ENCODE measurements at regions not wholly inside any gene's neighbourhood (a gene's known extent, or its start where the extent isn't known, plus 50 kb on each side); places are given as distances from the start of the nearest gene placed in this dataset.

- Histone ChIP-seq H3K27ac (no peak overlapping the region), H3K9me3 (peaks cover 5% of the 10 kb centered on the region), H3K27me3 (no peaks in the 10 kb centered on the region), H3K36me3 (no peaks in the 10 kb centered on the region), H3K4me3 (no peak overlapping the region), H3K4me1 (no peaks in the 10 kb centered on the region)
- no peak for DNase-seq (ENCODE audit: low spot score in 2 of 2)
- WGBS: 87% methylated on average over 13 of the region's 13 CpGs
- TF ChIP-seq POLR2AphosphoS5 (IDR thresholded peaks at IDR 0.05): no peak
Observed at GRCh38 chr18:71832946-71833617, 711.1 kb downstream of the CBLN2 start.

- Histone ChIP-seq H3K36me3 (no peaks in the 10 kb centered on the region), H3K4me1 (no peaks in the 10 kb centered on the region), H3K9me3 (peaks cover 5% of the 10 kb centered on the region), H3K27ac (no peak overlapping the region), H3K4me3 (no peak overlapping the region), H3K27me3 (no peaks in the 10 kb centered on the region)
- TF ChIP-seq POLR2AphosphoS5 (IDR thresholded peaks at IDR 0.05): no peak
- TF ChIP-seq EP300 (IDR thresholded peaks at IDR 0.05): no peak
- no peak for TF ChIP-seq CTCF (IDR thresholded peaks at IDR 0.05)
- TF ChIP-seq POLR2A (IDR thresholded peaks at IDR 0.05): no peak
- no peak for DNase-seq (ENCODE audit: low spot score in 2 of 2)
Observed at GRCh38 chr18:71831039-71831438, 713.1 kb downstream of the CBLN2 start.

GRCh38 chr18:71827301-71827700, 716.8 kb downstream of the CBLN2 start:
- 76% methylated on average over 3 of the region's 3 CpGs for whole genome bisulfite sequencing
- TF ChIP-seq CTCF (IDR thresholded peaks at IDR 0.05) (no peak), EP300 (IDR thresholded peaks at IDR 0.05) (no peak), POLR2A (IDR thresholded peaks at IDR 0.05) (no peak)

DNA sequence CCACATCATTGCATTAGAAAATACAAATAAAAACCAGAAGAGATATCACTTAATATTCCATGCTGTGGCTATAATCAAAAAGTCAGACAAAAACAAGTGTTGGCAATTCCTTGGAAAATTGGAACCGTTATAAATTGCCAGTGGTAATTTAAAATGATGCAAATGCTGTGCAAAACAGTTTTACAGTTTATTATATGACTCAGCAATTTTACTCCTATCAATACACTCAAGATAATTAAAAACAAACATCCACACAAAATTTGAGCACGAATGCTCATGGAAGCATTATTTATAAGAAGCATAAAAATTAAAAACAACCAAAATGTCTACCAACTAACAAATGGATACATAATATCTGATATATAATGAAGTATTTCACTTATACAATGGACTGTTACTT, 728.8 kb downstream of the CBLN2 start:
- no peak for DNase-seq (ENCODE audit: low spot score in 2 of 2)
- no peaks in the 10 kb centered on the region for H3K9me3 ChIP-seq

More at GRCh38 chr18:71827301-71827700, 716.8 kb downstream of the CBLN2 start:
- Histone ChIP-seq H3K4me1 (no peaks in the 10 kb centered on the region), H3K27ac (no peak overlapping the region), H3K27me3 (no peaks in the 10 kb centered on the region), H3K36me3 (no peaks in the 10 kb centered on the region), H3K4me3 (no peak overlapping the region), H3K9me3 (no peaks in the 10 kb centered on the region)
- DNase-seq (ENCODE audit: low spot score in 2 of 2): no peak

DNA sequence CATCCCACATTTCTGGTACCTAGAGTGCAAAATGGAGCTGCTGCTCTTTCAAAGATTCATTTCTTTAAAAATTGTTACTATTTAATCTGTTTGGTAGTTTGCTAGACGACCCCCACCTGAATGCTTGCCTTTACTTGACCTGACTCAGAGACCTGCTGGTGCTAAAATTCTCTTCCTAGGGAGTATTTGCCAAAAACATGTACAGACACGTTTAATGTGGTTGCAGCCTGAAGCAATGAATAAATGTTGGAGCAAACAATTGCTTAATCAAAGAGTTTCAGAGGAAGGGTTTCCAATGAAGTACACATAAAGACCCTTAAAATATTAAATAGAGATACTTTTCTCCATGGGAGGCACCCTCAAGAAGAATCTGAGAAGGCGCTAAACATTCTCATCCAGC, 734.4 kb downstream of the CBLN2 start:
- H3K9me3 ChIP-seq: no peaks in the 10 kb centered on the region
- H3K4me1 ChIP-seq: no peaks in the 10 kb centered on the region
- 46% methylated on average over 3 of the region's 3 CpGs for WGBS
- no peak overlapping the region for H3K27ac ChIP-seq
- TF ChIP-seq EP300 (IDR thresholded peaks at IDR 0.05): no peak
- no peak for TF ChIP-seq CTCF (IDR thresholded peaks at IDR 0.05)
- no peak for TF ChIP-seq POLR2AphosphoS5 (IDR thresholded peaks at IDR 0.05)
- TF ChIP-seq POLR2A (IDR thresholded peaks at IDR 0.05): no peak
- DNase-seq (ENCODE audit: low spot score in 2 of 2): no peak
- no peaks in the 10 kb centered on the region for H3K27me3 ChIP-seq
- no peaks in the 10 kb centered on the region for H3K36me3 ChIP-seq
- H3K4me3 ChIP-seq: no peak overlapping the region

More for the DNA sequence above, 728.8 kb downstream of the CBLN2 start:
- H3K27ac ChIP-seq: no peak overlapping the region
- H3K4me1 ChIP-seq: no peaks in the 10 kb centered on the region
- 63% methylated on average over 2 of the region's 2 CpGs for WGBS
- no peak overlapping the region for H3K4me3 ChIP-seq
- H3K27me3 ChIP-seq: no peaks in the 10 kb centered on the region
- no peaks in the 10 kb centered on the region for H3K36me3 ChIP-seq
- TF ChIP-seq CTCF (IDR thresholded peaks at IDR 0.05) (no peak), POLR2AphosphoS5 (IDR thresholded peaks at IDR 0.05) (no peak), POLR2A (IDR thresholded peaks at IDR 0.05) (no peak), EP300 (IDR thresholded peaks at IDR 0.05) (no peak)

- no peaks in the 10 kb centered on the region for H3K36me3 ChIP-seq
- 31% methylated on average over 5 of the region's 5 CpGs for WGBS
- no peak for DNase-seq (ENCODE audit: low spot score in 2 of 2)
- no peaks in the 10 kb centered on the region for H3K4me1 ChIP-seq
- H3K4me3 ChIP-seq: no peak overlapping the region
- no peak overlapping the region for H3K27ac ChIP-seq
- H3K27me3 ChIP-seq: no peaks in the 10 kb centered on the region
- no peak for TF ChIP-seq EP300 (IDR thresholded peaks at IDR 0.05)
- no peak for TF ChIP-seq CTCF (IDR thresholded peaks at IDR 0.05)
- no peak for TF ChIP-seq POLR2AphosphoS5 (IDR thresholded peaks at IDR 0.05)
- no peak for TF ChIP-seq POLR2A (IDR thresholded peaks at IDR 0.05)
- H3K9me3 ChIP-seq: no peaks in the 10 kb centered on the region
Observed at GRCh38 chr18:71808616-71809015, 735.5 kb downstream of the CBLN2 start.

All from suprapubic skin (tissue), 4 donors.